GM12875 (cell line): ENCODE measurements at regions not wholly inside any gene's neighbourhood (a gene's known extent, or its start where the extent isn't known, plus 50 kb on each side); places are given as distances from the start of the nearest gene placed in this dataset.

Experiments
- H3K4me3 ChIP-seq: one replicate; pipeline ENCODE4 v1.5.1; 2011; ENCODE audit warnings: low read depth, low read length, control low read depth
- CTCF ChIP-seq: IDR thresholded peaks from 2 replicates; pipeline ENCODE4 v1.5.1; 2011; ENCODE audit warnings: low read depth, mild to moderate bottlenecking, control low read depth, inconsistent platforms, low read length, moderate library complexity, borderline replicate concordance; ENCODE audit not compliant: insufficient read depth

DNA sequence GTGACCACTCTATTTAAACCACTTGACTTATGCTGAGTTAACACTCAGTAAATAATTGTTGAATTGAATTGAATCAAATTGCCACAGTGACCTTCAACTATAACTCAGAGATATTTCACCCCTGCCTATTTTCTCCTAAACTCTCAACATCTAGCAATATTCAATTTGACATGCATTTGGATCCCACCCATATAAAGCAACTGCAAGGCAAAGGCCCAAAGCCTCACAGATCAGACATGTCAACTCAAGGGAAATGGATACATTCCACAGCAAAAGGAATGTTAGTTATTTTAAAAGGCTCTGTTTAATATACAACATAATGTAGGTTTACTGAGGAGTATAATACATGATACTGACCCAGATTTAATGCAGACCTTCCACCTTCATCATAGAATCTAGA, 107.4 kb downstream of the KCTD12 start:
- TF ChIP-seq CTCF = no peak
- H3K4me3 ChIP-seq = no peak overlapping the region

DNA sequence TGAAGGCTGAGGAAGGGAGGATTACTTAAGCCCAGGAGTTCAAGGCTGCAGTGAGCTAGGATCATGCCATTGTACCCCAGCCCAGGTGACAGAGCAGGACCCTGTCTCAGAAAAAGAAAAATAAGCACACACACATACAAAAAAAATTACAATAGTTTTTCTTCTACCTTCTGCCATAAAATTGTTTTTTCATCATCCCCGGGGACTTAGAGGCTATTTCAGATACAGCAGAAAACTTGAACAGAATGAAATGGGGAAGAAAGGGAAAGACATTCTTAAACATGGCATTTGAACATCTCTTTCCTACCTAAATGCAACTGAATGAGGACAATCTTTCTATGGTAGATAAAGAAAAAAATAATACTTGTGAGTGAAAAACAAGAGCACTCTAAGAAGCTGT, 109.1 kb downstream of the KCTD12 start:
- H3K4me3 ChIP-seq = no peak overlapping the region
- TF ChIP-seq CTCF = no peak

GRCh38 chr13:76775088-76775740, 111.0 kb downstream of the KCTD12 start:
- no peak overlapping the region for H3K4me3 ChIP-seq
- no peak for TF ChIP-seq CTCF

DNA sequence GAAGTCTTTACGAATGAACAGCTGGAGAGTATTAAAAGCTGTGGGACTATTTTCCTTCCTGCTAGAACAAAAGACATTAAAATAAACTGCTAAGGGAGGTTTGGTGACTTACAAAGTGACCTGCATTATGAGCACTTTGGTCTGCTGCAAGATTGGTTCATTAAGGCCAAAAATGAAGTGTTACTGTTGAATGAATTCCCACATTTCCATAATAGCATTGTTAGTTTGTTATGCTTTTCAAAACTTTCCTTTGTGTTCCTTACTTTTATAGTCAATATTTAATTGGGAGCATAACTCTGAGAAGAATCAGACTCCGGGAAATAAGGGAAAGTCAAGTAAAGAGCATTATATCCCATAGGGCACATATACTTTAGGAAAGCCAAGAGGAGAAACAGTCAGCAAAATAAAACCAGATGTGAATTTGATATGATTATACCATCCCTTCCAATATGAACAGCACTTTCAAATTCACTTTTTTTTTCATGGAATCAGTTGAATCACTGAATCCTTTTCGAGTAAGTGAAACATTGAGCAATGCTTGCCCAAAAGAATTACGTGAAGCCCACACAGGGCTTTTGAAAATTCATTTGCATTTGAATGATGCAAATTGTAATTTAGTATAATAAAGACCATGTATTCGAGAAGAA, 112.6 kb downstream of the KCTD12 start:
- TF ChIP-seq CTCF = no peak
- H3K4me3 ChIP-seq = no peak overlapping the region

GRCh38 chr13:76772241-76772640, 114.0 kb downstream of the KCTD12 start:
- TF ChIP-seq CTCF = no peak

DNA sequence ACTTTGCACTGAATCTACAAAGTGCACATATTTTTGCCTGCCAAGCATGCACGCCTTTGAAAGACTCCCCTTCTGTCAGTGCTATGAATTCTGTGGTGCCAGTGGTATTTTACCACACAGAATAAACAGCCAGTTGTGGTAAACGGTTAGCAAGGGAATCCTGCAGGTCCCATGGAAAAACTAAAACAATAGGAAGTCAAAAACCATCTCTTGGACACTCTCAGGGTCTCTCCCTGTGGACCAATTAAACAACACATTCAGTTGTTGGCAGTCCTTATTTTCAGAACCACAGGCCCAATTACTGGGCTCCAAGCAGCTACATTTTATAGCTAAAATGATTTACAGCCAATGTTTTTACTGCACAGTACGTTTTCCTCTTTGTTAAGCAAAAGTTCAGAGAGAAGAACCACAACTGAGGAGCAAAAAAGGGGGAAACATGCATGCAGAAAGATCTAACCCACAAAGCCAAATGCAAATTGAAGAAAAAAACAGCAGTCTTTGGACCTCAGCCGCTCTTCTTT, 116.9 kb downstream of the KCTD12 start:
- no peak overlapping the region for H3K4me3 ChIP-seq
- TF ChIP-seq CTCF = no peak

More at GRCh38 chr13:76772241-76772640, 114.0 kb downstream of the KCTD12 start:
- no peak overlapping the region for H3K4me3 ChIP-seq

GRCh38 chr13:76768384-76768783, 117.8 kb downstream of the KCTD12 start:
- no peak for TF ChIP-seq CTCF
- no peak overlapping the region for H3K4me3 ChIP-seq
